GM13976 (cell line): ENCODE measurements at regions not wholly inside any gene's neighbourhood (a gene's known extent, or its start where the extent isn't known, plus 50 kb on each side); places are given as distances from the start of the nearest gene placed in this dataset.

Experiments used
- DNase-seq: peaks from one replicate; pipeline ENCODE4 v3.0.0; 2012; ENCODE audit warnings: low spot score
- CTCF ChIP-seq: IDR thresholded peaks from 2 replicates; pipeline ENCODE4 v1.5.1; 2012; ENCODE audit warnings: borderline replicate concordance, mild to moderate bottlenecking; ENCODE audit not compliant: insufficient read depth; ENCODE audit errors: extremely low read depth, missing control alignments, control extremely low read depth
- in situ Hi-C: fragments of 300-500 bp; cut with MboI; formaldehyde crosslinking; loops from one replicate; pipeline ENCODE4 v1.12.0; 2022; ENCODE audit warnings: low sequenced_read_pairs, mixed read lengths, inconsistent platforms; ENCODE audit not compliant: unreplicated experiment

GRCh38 chr9:85430659-85431338 is 311.0 kb downstream of the AGTPBP1 start:
- DNase-seq: no peak
- in situ Hi-C loops: no loop called here
- TF ChIP-seq CTCF: no peak

GRCh38 chr9:85428230-85428629 is 313.5 kb downstream of the AGTPBP1 start:
- in situ Hi-C loops: no loop called here
- no peak for TF ChIP-seq CTCF

GRCh38 chr9:85427772-85428171 is 314.0 kb downstream of the AGTPBP1 start:
- no peak for DNase-seq
- TF ChIP-seq CTCF: no peak
- in situ Hi-C loops: no loop called here

More at GRCh38 chr9:85428230-85428629, 313.5 kb downstream of the AGTPBP1 start:
- no peak for DNase-seq

GRCh38 chr9:85425153-85425611 is 316.6 kb downstream of the AGTPBP1 start:
- peak; percentile 70 for DNase-seq
- peak; percentile 48 for TF ChIP-seq CTCF
- in situ Hi-C loops: no loop called here

- TF ChIP-seq CTCF: no peak
- in situ Hi-C loops: loop anchor here (25.0 kb wide), 1 partner anchor 1036 kb away; no protein-coding TSS in a partner anchor
- no peak for DNase-seq
Observed at GRCh38 chr9:85423422-85423821, 318.3 kb downstream of the AGTPBP1 start.

GRCh38 chr9:85421641-85422040 is 320.1 kb downstream of the AGTPBP1 start:
- DNase-seq: no peak
- TF ChIP-seq CTCF: no peak
- in situ Hi-C loops: loop anchor here (25.0 kb wide), 1 partner anchor 1034 kb away; no protein-coding TSS in a partner anchor
